Mesenchymal stem cell (in vitro differentiated cells and primary cell): ENCODE measurements at regions not wholly inside any gene's neighbourhood (a gene's known extent, or its start where the extent isn't known, plus 50 kb on each side); places are given as distances from the start of the nearest gene placed in this dataset.

Experiments
- DNase-seq: peaks from one replicate; pipeline ENCODE4 v3.0.0-alpha.2; 2013
- H2AFZ ChIP-seq: one replicate; pipeline ENCODE4 v1.6.1; 2013; ENCODE audit warnings: low read depth, mild to moderate bottlenecking, control low read depth, inconsistent platforms, low read length, moderate library complexity
- H2AK5ac ChIP-seq: 2 replicates; pipeline ENCODE4 v1.6.1; 2013; ENCODE audit warnings: low read length, moderate library complexity, mild to moderate bottlenecking, inconsistent platforms; ENCODE audit not compliant: severe bottlenecking
- H2BK120ac ChIP-seq: one replicate; pipeline ENCODE4 v1.6.1; 2013; ENCODE audit warnings: low read depth, mild to moderate bottlenecking, inconsistent platforms, low read length, moderate library complexity
- H2BK12ac ChIP-seq, 2 experiments: one replicate each; pipeline ENCODE4 v1.6.1; 2013; ENCODE audit warnings: inconsistent platforms in 2 of 2, low read length in 2 of 2, mild to moderate bottlenecking in 2 of 2, moderate library complexity in 2 of 2, control low read depth in 1 of 2
- H2BK15ac ChIP-seq: one replicate; pipeline ENCODE4 v1.6.1; 2013; ENCODE audit warnings: mild to moderate bottlenecking, low read depth, inconsistent platforms; ENCODE audit not compliant: poor library complexity, severe bottlenecking
- H2BK5ac ChIP-seq: 2 replicates; pipeline ENCODE4 v1.6.1; 2013; ENCODE audit warnings: low read depth, mild to moderate bottlenecking, low read length, control low read depth, inconsistent platforms; ENCODE audit not compliant: poor library complexity, severe bottlenecking
- H3K14ac ChIP-seq, 2 experiments: one replicate each; pipeline ENCODE4 v1.6.1; 2013; ENCODE audit warnings: inconsistent platforms in 2 of 2, low read length in 2 of 2, control low read depth in 1 of 2, mild to moderate bottlenecking in 1 of 2, moderate library complexity in 1 of 2
- H3K18ac ChIP-seq, 2 experiments: one replicate each; pipeline ENCODE4 v1.6.1; 2013; ENCODE audit warnings: inconsistent platforms in 2 of 2, low read length in 2 of 2, control low read depth in 1 of 2, low read depth in 1 of 2, mild to moderate bottlenecking in 1 of 2
- H3K23ac ChIP-seq, 2 experiments: one replicate each; pipeline ENCODE4 v1.6.1; 2013; ENCODE audit warnings: inconsistent platforms in 2 of 2, low read length in 2 of 2, mild to moderate bottlenecking in 2 of 2, moderate library complexity in 2 of 2, control low read depth in 1 of 2
- H3K27ac ChIP-seq: 2 replicates; pipeline ENCODE4 v1.5.1; 2013; ENCODE audit warnings: mild to moderate bottlenecking, moderate library complexity, low read length, control low read depth, inconsistent platforms; ENCODE audit not compliant: poor library complexity, severe bottlenecking
- H3K27me3 ChIP-seq, 2 experiments: 2 replicates each; pipeline versions ENCODE4 v1.6.1 to v1.7.0; 2013; ENCODE audit warnings: low read length in 2 of 2, mild to moderate bottlenecking in 2 of 2, moderate library complexity in 2 of 2, control low read depth in 1 of 2, inconsistent platforms in 1 of 2; ENCODE audit not compliant: control insufficient read depth in 1 of 2, insufficient read depth in 1 of 2
- H3K36me3 ChIP-seq, 2 experiments: 2 replicates each; pipeline versions ENCODE4 v1.6.1 to v1.7.0; 2013; ENCODE audit warnings: low read length in 2 of 2, control low read depth in 1 of 2, inconsistent platforms in 1 of 2, low read depth in 1 of 2, mild to moderate bottlenecking in 1 of 2; ENCODE audit not compliant: insufficient read depth in 2 of 2, control insufficient read depth in 1 of 2
- H3K4ac ChIP-seq, 2 experiments: one replicate each; pipeline ENCODE4 v1.6.1; 2013; ENCODE audit warnings: inconsistent platforms in 2 of 2, low read length in 2 of 2, mild to moderate bottlenecking in 2 of 2, moderate library complexity in 2 of 2, control low read depth in 1 of 2, low read depth in 1 of 2
- H3K4me1 ChIP-seq: 2 replicates; pipeline ENCODE4 v1.6.1; 2013; ENCODE audit warnings: low read depth, low read length, control low read depth; ENCODE audit not compliant: control insufficient read depth, insufficient read depth
- H3K4me2 ChIP-seq: 2 replicates; pipeline ENCODE4 v1.6.1; 2013; ENCODE audit warnings: low read length, mild to moderate bottlenecking, inconsistent platforms; ENCODE audit not compliant: poor library complexity, severe bottlenecking
- H3K4me3 ChIP-seq, 2 experiments: 2 replicates each; pipeline versions ENCODE4 v1.5.1 to v1.7.0; 2013; ENCODE audit warnings: low read length in 2 of 2, mild to moderate bottlenecking in 2 of 2, control low read depth in 1 of 2, low read depth in 1 of 2; ENCODE audit not compliant: insufficient read depth in 1 of 2
- H3K79me1 ChIP-seq: replicated peaks from 2 replicates; pipeline ENCODE4 v1.6.1; 2013; ENCODE audit warnings: mild to moderate bottlenecking, control low read depth, low read length, inconsistent platforms; ENCODE audit not compliant: poor library complexity, severe bottlenecking
- H3K9ac ChIP-seq: 2 replicates; pipeline ENCODE4 v1.7.0; 2013; ENCODE audit warnings: mild to moderate bottlenecking, low read length, moderate library complexity
- H3K9me3 ChIP-seq: 2 replicates; pipeline ENCODE4 v1.7.0; 2013; ENCODE audit warnings: mild to moderate bottlenecking, low read length; ENCODE audit not compliant: control insufficient read depth
- H4K8ac ChIP-seq: one replicate; pipeline ENCODE4 v1.6.1; 2013; ENCODE audit warnings: inconsistent platforms, mild to moderate bottlenecking, low read length, moderate library complexity
- H4K91ac ChIP-seq: one replicate; pipeline ENCODE4 v1.6.1; 2013; ENCODE audit warnings: mild to moderate bottlenecking, low read length, inconsistent platforms
- WGBS: methylation state at CpG from one replicate; pipeline ENCODE4 v1.1.7; 2013; ENCODE audit warnings: mixed read lengths; 5-methylcytosine and 5-hydroxymethylcytosine counted together

DNA sequence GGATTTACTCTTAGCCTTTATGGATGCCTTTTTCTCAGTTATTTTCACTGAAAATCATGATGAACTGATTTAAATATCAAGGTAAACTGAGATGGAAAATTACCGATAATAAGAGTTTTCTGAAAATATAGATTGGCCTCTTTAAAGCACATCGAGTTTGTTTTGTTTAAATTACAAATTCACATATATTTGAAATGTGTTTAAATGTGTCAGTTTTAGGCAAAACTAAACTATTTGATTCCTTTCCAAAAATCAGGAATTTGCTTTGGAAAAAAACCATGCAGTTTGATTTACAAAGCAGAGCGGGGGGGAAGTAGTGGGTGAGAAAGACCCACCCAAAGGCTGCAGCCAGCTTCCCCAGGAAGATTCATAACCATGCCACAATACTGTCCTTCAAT is 52.0 kb upstream of the EML4 start:
- H2BK5ac ChIP-seq = no peak overlapping the region
- no peak overlapping the region for H2AK5ac ChIP-seq
- H3K4me2 ChIP-seq = no peak overlapping the region
- H3K9ac ChIP-seq = peak overlapping the region; percentile 4
- H2BK12ac ChIP-seq = no peak overlapping the region
- H3K4ac ChIP-seq = no peak overlapping the region
- H3K18ac ChIP-seq = no peak overlapping the region
- no peak overlapping the region for H2AFZ ChIP-seq
- no peaks in the 10 kb centered on the region for H3K9me3 ChIP-seq
- H4K91ac ChIP-seq = no peak overlapping the region
- H3K23ac ChIP-seq = no peak overlapping the region
- 90% methylated on average over 1 of the region's 3 CpGs for WGBS
- H3K4me3 ChIP-seq = no peak overlapping the region
- no peak for DNase-seq
- H3K14ac ChIP-seq = no peak overlapping the region
- H3K4me1 ChIP-seq = peaks cover 2% of the 10 kb centered on the region
- no peak overlapping the region for H2BK15ac ChIP-seq
- no peak overlapping the region for H4K8ac ChIP-seq
- no peaks in the 10 kb centered on the region for H3K79me1 ChIP-seq
- H3K36me3 ChIP-seq = no peaks in the 10 kb centered on the region
- H3K27me3 ChIP-seq = no peaks in the 10 kb centered on the region
- H2BK120ac ChIP-seq = no peak overlapping the region
- H3K27ac ChIP-seq = peak overlapping the region; percentile 38

DNA sequence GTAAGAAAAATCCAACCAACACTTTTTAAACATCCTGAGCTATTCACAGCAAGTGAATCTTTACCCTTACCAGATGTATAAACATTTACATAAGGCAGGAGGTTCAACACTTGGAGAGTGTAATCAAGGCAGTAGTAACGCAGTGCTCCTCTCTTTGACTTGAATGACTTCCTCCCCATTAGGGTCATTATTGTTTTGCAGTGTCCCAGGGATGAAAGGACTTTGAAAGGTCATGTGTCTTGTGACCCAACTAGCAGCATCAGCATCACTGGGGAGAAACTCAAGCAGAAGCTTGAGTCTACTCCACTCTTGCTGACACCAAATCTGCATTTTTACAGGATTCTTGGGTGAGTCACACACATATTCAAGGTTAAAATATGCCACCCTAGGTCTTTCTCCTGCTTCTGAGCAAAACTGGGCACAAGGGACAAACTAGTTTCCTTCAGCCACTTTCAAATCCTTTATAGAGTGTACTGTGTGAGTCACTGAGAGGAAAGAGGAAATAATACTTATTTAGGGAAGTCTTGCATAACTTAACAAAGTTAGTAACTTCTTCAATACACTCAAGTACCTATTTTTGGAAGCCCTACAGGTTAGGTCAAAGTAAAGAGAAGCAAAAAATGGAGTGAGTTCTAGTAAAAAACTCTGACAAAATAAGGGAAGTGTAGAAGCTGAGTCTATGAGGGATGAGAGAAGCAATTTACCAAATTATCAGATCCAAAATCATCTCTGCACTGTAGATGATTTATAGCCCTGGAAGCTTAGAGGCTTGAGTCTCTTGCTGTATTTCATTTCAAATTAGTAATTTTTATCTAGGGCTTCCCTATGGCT is 51.0 kb upstream of the EML4 start:
- no peaks in the 10 kb centered on the region for H3K79me1 ChIP-seq
- no peak overlapping the region for H4K91ac ChIP-seq
- peak overlapping the region in 1 of 2 experiments; percentile 66 for H2BK12ac ChIP-seq
- no peaks in the 10 kb centered on the region for H3K27me3 ChIP-seq
- no peak overlapping the region for H3K18ac ChIP-seq
- no peak overlapping the region for H2BK120ac ChIP-seq
- H2BK15ac ChIP-seq = no peak overlapping the region
- H2BK5ac ChIP-seq = no peak overlapping the region
- no peak overlapping the region for H3K4me2 ChIP-seq
- H3K9ac ChIP-seq = peak overlapping the region; percentile 4
- WGBS = 0% methylated on average over 1 of the region's 1 CpG
- H3K9me3 ChIP-seq = no peaks in the 10 kb centered on the region
- H3K4me3 ChIP-seq = no peak overlapping the region
- no peak overlapping the region for H4K8ac ChIP-seq
- no peak overlapping the region for H2AK5ac ChIP-seq
- peaks cover 3% of the 10 kb centered on the region for H3K4me1 ChIP-seq
- no peak overlapping the region for H3K14ac ChIP-seq
- peak; percentile 75 for DNase-seq
- H2AFZ ChIP-seq = no peak overlapping the region
- peak overlapping the region; percentile 31 for H3K27ac ChIP-seq
- no peak overlapping the region for H3K4ac ChIP-seq
- no peaks in the 10 kb centered on the region for H3K36me3 ChIP-seq
- no peak overlapping the region for H3K23ac ChIP-seq

- Histone ChIP-seq H4K91ac (no peak overlapping the region), H3K27ac (peak overlapping the region; percentile 31), H3K23ac (no peak overlapping the region), H3K18ac (no peak overlapping the region), H2AK5ac (no peak overlapping the region), H3K79me1 (no peaks in the 10 kb centered on the region), H3K27me3 (no peaks in the 10 kb centered on the region), H3K4me2 (no peak overlapping the region), H3K9ac (no peak overlapping the region), H2BK15ac (no peak overlapping the region), H2BK5ac (no peak overlapping the region), H3K36me3 (no peaks in the 10 kb centered on the region), H4K8ac (no peak overlapping the region), H3K14ac (no peak overlapping the region), H3K9me3 (no peaks in the 10 kb centered on the region), H2BK12ac (no peak overlapping the region), H3K4me3 (no peak overlapping the region), H3K4me1 (peaks cover 3% of the 10 kb centered on the region), H2AFZ (no peak overlapping the region), H2BK120ac (no peak overlapping the region), H3K4ac (no peak overlapping the region)
- 84% methylated on average over 3 of the region's 6 CpGs for WGBS
- no peak for DNase-seq
Observed at GRCh38 chr2:42118754-42119569, 50.2 kb upstream of the EML4 start.
